ENCODE measurements at regions not wholly inside any gene's neighbourhood (a gene's known extent, or its start where the extent isn't known, plus 50 kb on each side); places are given as distances from the start of the nearest gene placed in this dataset.

- Histone ChIP-seq H3K9me3 (replicated peaks) (no peaks in the 10 kb centered on the region), H3K4me1 (peaks cover 10% of the 10 kb centered on the region), H3K4me3 (no peak overlapping the region), H3K27ac (replicated peaks) (no peak overlapping the region), H3K27me3 (ENCODE audit: low read depth) (no peaks in the 10 kb centered on the region), H3K36me3 (no peaks in the 10 kb centered on the region)
- intact Hi-C loops (cut with micrococcal nuclease), result no loop called here
- DNase-seq, result no peak
- no peak for TF ChIP-seq CTCF (IDR thresholded peaks at IDR 0.05; ENCODE audit: borderline replicate concordance)
Measured at GRCh38 chr2:12277241-12278034, 439.3 kb upstream of the TRIB2 start.

DNA sequence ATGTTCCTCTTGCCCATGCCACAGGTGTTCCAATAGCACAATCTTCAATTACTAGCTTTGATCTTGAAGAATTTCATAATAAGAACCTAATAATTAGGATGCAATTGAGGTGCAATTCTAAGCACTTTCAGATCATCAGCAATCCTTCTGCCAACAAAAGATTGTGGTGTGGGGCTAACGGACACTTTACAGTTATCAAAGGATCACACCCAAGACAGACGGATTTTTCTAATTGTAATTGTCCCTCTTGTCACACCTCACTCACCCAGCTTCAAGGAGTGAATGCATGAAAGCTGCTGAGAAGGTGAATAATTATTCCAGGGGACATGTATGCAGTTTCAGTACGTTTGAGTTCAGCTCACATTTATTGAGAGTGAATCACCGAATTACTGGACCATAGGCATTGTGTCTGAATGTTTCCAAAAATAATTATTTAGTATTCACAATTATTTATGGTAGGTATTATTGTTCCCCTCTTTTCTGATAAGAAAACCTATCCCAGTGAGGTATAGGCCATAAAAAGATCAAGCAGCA, 438.5 kb upstream of the TRIB2 start:
- no peak for DNase-seq
- H3K36me3 ChIP-seq, result no peaks in the 10 kb centered on the region
- intact Hi-C loops (cut with micrococcal nuclease), result no loop called here

DNA sequence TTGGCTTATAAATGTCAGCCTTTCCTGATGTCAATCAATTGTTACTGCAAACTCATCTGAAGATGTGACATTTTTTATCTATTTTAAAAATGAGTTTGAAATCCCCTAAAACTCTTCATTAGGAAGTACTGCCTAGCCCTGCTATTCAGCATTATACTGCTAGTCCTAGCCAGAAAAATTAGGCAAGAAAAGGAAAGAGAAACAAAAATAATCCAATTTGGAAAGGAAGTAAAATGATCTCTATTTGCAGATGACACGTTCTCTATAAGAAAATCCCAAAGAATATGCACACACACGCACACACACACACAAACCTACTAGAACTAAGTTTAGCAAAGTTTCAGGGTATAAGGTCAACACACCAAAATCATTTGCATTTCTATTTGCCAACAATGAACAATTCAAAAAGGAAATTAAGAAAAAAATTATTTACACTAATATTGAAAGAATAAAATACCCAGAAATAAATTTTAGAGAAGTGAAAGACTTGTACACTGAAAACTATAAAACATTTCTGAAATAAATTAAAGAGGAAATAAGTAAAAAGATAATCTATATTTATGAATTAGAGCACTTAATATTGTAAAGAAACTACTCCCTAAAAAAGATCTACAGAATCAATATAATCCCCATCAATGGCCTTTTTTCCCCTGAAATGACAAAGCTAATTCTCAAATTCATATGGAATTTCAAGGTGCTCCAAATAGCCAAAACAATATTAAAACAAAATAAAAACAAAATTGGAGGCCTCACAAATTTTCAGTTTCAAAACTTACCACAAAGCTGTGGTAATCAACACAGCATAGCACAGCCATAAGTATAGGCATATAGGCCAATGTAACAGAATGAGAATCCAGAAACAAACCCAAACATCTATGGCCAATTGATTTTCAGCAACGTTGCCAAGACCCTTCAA, 433.7 kb upstream of the TRIB2 start:
- DNase-seq, result no peak
- Histone ChIP-seq H3K36me3 (no peaks in the 10 kb centered on the region), H3K27me3 (ENCODE audit: low read depth) (no peaks in the 10 kb centered on the region), H3K4me3 (no peak overlapping the region), H3K4me1 (peaks cover 11% of the 10 kb centered on the region), H3K9me3 (replicated peaks) (no peaks in the 10 kb centered on the region), H3K27ac (replicated peaks) (no peak overlapping the region)
- intact Hi-C loops (cut with micrococcal nuclease), result no loop called here
- TF ChIP-seq CTCF (IDR thresholded peaks at IDR 0.05; ENCODE audit: borderline replicate concordance), result no peak

More for the DNA sequence above, 438.5 kb upstream of the TRIB2 start:
- H3K4me1 ChIP-seq, result peaks cover 10% of the 10 kb centered on the region
- H3K27me3 ChIP-seq (ENCODE audit: low read depth), result no peaks in the 10 kb centered on the region
- H3K9me3 ChIP-seq (replicated peaks), result no peaks in the 10 kb centered on the region
- no peak overlapping the region for H3K27ac ChIP-seq (replicated peaks)
- TF ChIP-seq CTCF (IDR thresholded peaks at IDR 0.05; ENCODE audit: borderline replicate concordance), result no peak
- no peak overlapping the region for H3K4me3 ChIP-seq

DNA sequence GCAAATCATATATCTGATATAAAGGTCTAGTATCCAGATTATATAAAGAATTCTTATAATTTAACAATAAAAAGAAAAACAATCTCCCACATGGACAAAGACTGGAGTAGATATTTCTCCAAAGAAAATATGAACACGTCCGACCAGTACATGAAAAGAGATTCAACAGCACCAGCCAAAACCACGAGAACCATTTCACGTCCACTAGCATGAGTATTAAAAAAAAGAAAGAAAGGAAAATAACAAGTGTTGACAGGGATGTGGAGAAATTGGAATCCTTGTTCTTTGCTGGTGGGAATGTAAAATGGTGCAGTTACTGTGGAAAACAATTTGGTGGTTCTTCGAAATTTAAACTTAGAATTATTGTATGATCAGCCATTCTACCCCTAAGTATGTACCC, 432.7 kb upstream of the TRIB2 start:
- Histone ChIP-seq H3K27ac (replicated peaks) (no peak overlapping the region), H3K4me3 (no peak overlapping the region), H3K36me3 (no peaks in the 10 kb centered on the region), H3K27me3 (ENCODE audit: low read depth) (no peaks in the 10 kb centered on the region), H3K9me3 (replicated peaks) (no peaks in the 10 kb centered on the region), H3K4me1 (peaks cover 11% of the 10 kb centered on the region)
- intact Hi-C loops (cut with micrococcal nuclease), result no loop called here
- DNase-seq, result no peak
- TF ChIP-seq CTCF (IDR thresholded peaks at IDR 0.05; ENCODE audit: borderline replicate concordance), result no peak

DNA sequence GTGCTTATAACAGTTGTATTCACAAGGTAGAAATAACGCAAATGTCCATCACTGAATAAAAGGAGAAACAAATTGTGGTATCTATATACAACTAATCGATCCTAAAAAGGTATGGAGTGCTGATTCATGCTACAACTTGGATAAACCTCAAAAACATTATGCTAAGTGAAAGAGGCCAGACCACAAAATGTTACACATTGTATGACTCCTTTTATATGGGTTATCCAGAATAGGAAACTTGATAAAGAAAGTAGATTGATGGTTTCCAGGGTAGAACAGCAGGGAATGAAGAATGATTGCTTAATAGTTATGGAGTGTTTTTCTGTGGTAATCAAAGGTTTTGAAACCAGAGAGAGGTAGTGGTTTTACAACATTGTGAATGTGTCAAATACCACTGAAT, 432.2 kb upstream of the TRIB2 start:
- Histone ChIP-seq H3K9me3 (replicated peaks) (no peaks in the 10 kb centered on the region), H3K27ac (replicated peaks) (no peak overlapping the region), H3K4me3 (no peak overlapping the region), H3K36me3 (no peaks in the 10 kb centered on the region), H3K4me1 (peaks cover 11% of the 10 kb centered on the region), H3K27me3 (ENCODE audit: low read depth) (no peaks in the 10 kb centered on the region)
- TF ChIP-seq CTCF (IDR thresholded peaks at IDR 0.05; ENCODE audit: borderline replicate concordance), result no peak
- intact Hi-C loops (cut with micrococcal nuclease), result no loop called here
- no peak for DNase-seq

Measured in left ventricle myocardium inferior (tissue), 1 donor.